ENCODE measurements at regions not wholly inside any gene's neighbourhood (a gene's known extent, or its start where the extent isn't known, plus 50 kb on each side); places are given as distances from the start of the nearest gene placed in this dataset.

DNA sequence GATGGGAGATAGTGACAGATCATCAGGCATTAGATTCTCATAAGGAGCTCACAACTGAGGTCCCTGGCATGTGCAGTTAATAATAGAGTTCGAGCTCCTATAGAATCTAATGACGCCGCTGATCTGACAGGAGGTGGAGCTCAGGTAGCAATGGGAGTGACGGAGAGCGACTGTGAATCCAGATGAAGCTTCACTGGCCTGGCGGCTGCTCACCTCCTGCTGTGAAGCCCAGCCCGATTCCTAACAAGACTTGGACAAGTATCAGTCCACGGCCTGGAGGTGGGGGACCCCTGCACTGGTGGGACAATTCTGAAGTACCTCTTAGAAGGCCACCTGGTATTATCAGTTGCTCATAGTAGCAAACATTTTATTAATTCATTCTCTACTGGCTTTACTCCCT, 377.9 kb upstream of the ITGA1 start:
- DNase-seq (ENCODE audit: low read depth) = no peak

DNA sequence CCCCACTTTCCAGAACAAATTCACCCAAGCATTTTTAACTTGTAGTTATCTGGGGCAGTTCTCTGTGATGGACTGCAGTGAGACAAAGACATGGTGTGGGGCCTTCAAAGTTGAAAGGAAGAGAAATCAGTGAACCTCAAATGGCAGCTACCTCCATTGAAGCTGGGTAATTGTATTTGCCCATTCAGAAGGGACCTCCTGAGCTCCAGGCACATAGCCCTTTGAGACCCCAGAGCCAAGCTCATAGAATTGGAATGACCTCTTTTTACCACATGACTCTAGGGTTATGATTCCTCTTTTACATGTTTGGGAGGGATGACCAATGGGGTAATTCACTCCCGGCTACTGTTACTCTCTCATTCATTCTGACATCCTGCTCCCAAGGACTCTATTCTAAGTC, 368.4 kb upstream of the ITGA1 start:
- DNase-seq (ENCODE audit: low read depth) = no peak

DNA sequence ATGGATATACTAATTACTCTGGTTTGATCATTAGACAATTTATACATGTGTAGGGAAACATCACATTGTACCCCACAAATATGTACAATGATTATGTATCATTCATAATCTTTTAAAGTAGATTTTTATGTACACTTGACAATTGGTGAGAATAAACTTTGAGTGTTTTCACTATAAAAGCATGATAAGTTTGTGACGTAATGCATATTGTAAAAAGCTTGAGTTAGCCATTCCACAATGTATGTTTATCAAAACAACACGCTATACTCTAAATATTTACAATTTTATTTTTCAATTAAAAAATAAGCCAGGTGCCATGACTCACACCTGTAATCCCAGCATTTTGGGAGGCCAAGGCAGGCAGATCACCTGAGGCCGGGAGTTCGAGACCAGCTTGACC, 360.1 kb upstream of the ITGA1 start:
- DNase-seq (ENCODE audit: low read depth) = no peak

- DNase-seq (ENCODE audit: low read depth) = no peak
These were observed 358.7 kb upstream of the ITGA1 start for GRCh38 chr5:52428977-52429489.

DNA sequence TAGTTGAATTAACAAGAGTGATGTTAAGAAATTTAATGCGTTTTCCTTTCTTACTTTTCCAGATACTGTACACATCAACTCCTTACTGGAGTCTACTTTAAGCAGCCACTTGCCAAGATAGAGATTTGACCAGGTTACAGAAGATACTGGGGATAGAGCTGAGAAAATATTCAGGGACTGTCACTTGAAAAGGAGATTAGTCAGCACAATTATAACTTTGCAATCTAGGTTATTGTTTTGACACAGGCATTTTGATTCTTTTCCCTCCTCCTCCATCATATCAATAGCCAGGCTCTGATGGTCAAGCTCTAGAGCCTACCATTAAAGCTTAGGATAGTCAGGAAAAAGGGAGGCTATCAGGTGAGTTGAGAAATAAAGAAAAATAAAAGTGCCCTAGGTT, 345.9 kb upstream of the ITGA1 start:
- DNase-seq (ENCODE audit: low read depth) = no peak

GRCh38 chr5:52443187-52443586, 344.5 kb upstream of the ITGA1 start:
- no peak for DNase-seq (ENCODE audit: low read depth)

DNA sequence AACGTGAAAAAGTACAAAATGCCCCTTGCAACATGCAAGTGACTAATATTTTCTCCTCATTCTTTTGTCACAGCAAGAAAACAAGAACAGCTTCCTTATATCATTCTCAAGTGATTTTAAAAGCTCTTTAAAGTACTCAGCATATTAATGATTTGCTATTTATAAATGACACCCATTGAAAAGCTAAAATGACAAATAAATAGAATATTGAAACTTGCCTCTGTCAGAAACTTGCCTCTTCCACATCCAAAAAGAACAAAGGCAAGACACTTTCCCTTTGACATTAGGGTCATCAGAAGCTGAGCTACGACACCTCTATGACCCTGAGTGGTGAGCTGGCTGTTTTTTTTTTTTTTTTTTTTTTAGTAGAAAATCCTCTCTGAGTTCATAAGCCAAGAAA, 339.6 kb upstream of the ITGA1 start:
- no peak for DNase-seq (ENCODE audit: low read depth)

DNA sequence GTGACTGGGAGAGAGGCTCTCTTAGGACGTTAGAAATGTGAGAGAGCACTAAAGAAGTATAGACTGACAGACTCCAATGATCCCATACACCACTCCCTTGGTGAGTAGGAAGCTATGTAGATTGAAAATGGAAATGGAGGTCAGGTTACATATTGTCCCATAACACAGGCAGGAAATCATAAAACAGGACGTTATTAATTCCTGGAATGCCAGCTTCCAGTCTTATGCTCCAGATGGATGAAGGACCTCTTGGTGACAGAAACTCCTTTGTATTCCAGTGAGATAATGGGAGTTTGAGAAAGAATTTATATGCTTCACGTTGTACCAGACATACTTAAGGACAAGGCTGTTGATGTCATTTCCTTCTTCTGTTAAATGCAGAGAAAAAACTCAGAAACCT, 338.2 kb upstream of the ITGA1 start:
- DNase-seq (ENCODE audit: low read depth) = no peak

GRCh38 chr5:52452098-52452497, 335.6 kb upstream of the ITGA1 start:
- DNase-seq (ENCODE audit: low read depth) = no peak

DNA sequence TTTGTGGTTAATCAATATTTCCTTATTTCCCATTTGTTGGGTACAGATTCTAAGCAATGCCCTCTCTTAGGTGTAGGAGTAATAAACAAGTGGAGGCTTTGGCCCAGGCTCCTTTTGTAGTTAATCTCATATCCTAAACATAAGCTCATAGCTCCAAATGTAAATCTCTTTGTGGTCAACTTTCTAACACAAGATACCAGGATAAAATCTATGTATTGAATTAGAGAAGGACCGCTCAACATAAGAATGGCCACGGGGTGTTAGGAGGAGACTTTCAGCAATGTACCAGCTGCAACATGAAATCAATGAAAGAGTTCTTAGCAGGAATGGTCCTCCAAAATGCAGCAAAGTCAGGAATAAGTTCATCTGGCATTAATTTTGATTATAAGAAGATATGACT, 334.5 kb upstream of the ITGA1 start:
- DNase-seq (ENCODE audit: low read depth) = no peak

DNA sequence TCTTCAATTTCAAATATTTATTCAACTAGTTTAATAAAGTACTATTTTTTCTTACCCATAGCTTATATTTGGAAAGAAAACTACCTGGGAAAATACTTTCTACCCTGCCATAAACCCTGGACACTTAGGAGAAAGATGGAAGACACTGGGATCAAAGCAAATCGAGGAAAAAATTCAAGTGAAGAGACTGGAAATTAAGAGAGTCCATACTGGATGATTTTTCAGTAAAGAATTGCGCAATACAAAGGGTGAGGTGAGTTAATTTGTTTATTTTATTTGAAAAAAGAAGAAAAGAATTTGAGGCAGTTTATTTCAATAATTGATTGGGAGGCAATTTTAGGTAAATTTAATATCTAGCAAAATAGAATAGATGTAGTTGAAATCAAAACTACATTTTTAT, 331.8 kb upstream of the ITGA1 start:
- DNase-seq (ENCODE audit: low read depth) = no peak

DNA sequence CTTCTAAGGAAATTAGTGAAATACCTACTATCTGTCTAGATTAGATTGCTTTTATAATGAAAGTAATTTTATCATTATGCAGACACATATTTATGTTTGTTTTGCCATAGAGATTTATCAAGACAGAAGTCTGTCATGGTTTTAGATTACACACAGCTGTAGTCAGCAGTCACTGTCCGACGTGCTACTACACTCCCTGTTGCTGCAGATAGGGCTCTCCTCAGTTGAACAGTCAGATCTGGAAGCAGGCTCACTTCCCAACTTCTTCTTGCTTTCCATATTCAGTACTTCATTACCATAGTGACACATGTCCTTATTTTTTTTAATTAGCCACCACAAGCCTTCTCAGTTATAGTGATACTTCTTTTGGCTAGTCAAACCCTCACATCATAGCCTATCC, 329.9 kb upstream of the ITGA1 start:
- no peak for DNase-seq (ENCODE audit: low read depth)

GRCh38 chr5:52466113-52466512, 321.6 kb upstream of the ITGA1 start:
- no peak for DNase-seq (ENCODE audit: low read depth)

GRCh38 chr5:52466749-52467520, 320.8 kb upstream of the ITGA1 start:
- DNase-seq (ENCODE audit: low read depth) = no peak

DNA sequence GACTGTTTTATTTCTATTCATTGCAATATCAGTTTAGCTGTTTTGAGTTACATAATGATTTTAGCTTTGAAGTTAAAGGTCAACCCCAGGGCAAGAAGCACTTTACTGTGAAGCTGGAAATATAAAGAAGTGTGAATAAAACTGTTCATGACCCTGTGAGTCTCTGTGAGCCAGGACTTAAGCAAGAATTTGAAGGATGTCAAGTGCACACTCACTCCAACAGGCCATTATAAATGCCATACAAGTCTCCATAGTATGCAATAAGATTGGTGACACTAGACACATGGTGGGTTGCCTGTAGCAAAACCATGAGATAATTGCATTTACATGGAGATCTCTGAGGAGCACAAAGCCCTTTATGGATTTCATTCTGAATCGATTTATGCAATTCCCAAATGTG, 318.7 kb upstream of the ITGA1 start:
- no peak for DNase-seq (ENCODE audit: low read depth)

GRCh38 chr5:52469420-52469819, 318.3 kb upstream of the ITGA1 start:
- DNase-seq (ENCODE audit: low read depth) = no peak

GRCh38 chr5:52469835-52470234, 317.9 kb upstream of the ITGA1 start:
- no peak for DNase-seq (ENCODE audit: low read depth)

DNA sequence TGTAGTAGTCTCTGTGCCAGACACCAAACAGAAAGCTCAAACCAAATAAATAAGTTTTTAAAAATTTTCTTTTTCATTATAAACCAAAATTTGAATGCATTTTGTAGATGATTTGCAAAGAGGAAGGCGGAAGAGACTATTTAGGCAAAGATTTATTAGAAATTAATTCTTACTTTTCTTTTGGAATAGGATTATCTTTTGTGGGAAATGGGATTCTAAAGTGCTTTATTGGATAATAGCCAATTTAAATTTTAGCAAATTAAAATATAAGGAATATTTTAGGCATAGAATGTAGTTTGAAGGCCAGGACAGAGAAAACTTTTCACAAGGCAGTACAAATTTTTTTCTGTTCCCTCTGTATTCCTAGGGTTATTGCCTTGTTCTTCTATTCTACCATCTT, 311.4 kb upstream of the ITGA1 start:
- DNase-seq (ENCODE audit: low read depth) = no peak

GRCh38 chr5:52481201-52481600, 306.5 kb upstream of the ITGA1 start:
- no peak for DNase-seq (ENCODE audit: low read depth)

GRCh38 chr5:52481851-52482250, 305.9 kb upstream of the ITGA1 start:
- DNase-seq (ENCODE audit: low read depth) = no peak

GRCh38 chr5:52491071-52491787, 296.5 kb upstream of the ITGA1 start:
- no peak for DNase-seq (ENCODE audit: low read depth)

DNA sequence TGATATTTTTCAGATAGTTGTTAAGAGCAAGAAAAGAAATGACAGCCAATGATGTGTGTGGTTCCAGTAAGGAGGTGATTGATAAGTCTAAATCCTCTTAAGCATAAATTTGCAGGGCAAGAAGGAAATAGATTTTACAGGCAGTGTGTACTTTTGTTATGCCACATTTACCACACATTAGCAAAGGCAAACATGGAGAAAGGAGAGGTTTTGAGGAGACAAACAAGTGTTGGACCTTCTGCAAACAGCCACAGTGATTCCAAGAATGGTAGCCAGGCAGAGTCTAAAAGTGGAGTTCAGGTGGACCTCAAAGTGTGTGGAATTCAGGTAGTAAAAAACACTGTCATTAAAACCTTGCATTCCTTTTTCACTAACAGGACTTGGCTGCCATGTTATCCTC, 295.9 kb upstream of the ITGA1 start:
- no peak for DNase-seq (ENCODE audit: low read depth)

DNA sequence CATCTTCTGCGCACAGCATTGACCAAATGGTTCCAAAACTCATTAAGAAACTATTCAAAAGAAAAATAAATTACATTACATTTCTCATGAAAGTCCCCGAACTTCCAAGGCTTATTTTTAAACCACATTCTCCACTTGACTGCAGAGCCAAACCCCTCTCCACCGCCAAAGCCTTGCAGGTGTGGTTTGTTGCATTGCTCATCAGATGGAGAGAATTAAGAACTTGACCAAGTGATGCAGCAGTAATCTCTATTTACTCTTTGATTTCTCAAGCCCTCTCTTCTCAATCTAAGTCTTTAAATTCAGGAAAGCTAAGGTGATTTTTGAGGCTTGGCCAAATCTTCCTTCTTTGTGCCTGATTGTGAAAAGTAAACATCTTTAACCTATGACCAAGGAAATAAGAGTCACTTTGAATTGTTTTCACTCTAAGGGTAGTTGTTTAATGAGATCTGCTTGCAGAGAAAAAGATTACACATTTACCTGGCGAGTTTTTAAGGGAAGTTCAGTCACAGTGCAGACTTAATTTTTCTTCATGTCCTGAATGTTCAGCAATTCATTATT, 290.5 kb upstream of the ITGA1 start:
- no peak for DNase-seq (ENCODE audit: low read depth)
